NCI-H2029 treated with DMSO at 0.1 percent for 48 hours (cell line): ENCODE measurements at regions not wholly inside any gene's neighbourhood (a gene's known extent, or its start where the extent isn't known, plus 50 kb on each side); places are given as distances from the start of the nearest gene placed in this dataset.

ENCODE experiments used
- DNase-seq: peaks from one replicate; lab custom pipeline; 2025; lab: John Stamatoyannopoulos, UW

DNA sequence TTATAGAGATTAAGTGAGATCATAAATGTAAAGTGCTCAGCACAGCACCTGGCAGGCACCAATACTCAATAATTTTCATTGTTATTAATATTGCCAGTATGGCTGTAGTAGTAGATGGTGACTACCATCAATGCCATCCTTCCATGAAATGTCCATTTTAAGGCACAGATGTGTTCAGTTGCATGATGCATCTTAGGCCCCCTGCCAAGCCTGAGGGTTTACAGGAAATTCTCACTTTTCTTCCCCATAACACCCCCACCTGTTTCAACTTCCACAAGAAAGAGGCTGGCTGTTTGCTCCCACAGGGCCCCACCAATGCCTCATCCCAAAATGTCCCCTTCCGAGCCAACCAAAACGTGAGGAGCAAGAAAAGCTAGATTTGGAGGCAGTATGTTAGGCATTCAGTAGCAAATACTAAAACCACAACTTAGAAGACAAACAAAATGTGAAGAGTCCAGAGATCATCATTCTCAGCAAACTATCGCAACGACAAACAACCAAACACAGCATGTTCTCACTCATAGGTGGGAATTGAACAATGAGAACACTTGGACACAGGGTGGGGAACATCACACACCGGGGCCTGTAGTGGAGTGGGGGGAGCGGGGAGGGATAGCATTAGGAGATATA, 110.6 kb upstream of the NHSL1 start:
- no peak for DNase-seq

GRCh38 chr6:138610816-138611215, 111.5 kb upstream of the NHSL1 start:
- DNase-seq: no peak

DNA sequence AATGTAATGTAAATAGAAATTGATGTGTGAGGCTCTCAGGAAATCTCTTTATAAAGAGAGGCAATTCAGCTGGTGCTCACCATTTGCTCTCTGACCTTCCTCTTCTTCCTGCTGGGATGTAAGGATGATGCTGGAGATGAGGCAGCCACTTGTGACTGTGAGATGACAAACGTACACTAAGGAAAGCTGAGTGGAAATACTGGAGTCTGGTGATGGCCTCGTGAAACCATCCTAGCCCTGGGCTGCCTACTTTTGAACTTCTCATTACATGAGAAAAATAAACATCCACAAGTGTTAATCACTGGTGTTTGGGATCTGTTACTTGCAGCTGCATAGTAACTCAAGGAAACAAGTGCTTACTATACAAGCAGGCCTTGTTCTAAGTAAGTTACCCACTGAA, 114.9 kb upstream of the NHSL1 start:
- DNase-seq: no peak

- DNase-seq: no peak
These were observed 118.9 kb upstream of the NHSL1 start for GRCh38 chr6:138618168-138618567.

DNA sequence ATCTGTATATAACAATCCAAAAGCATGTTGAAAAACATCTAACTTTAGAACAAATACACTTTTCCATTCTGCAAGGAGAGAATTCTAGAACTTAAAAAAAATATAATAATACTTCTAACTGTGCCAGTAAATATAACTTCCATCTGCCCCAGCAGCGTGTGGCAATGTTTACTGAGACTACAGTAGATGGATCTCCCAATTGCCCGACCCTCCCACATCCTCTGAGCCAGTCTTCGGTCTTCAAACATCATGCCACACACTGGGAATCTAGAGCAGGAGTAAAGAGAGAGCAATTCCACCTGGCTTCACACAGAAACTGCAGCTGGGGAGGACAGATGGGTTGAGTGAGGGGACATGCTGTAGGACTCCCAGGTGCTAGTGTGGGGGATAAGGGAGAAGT, 121.3 kb upstream of the NHSL1 start:
- no peak for DNase-seq

GRCh38 chr6:138622967-138623366, 123.7 kb upstream of the NHSL1 start:
- DNase-seq: no peak

GRCh38 chr6:138631566-138631965, 132.3 kb upstream of the NHSL1 start:
- DNase-seq: no peak

GRCh38 chr6:138637822-138638221, 135.7 kb upstream of the CCDC28A start:
- DNase-seq: no peak

GRCh38 chr6:138638604-138639003, 135.0 kb upstream of the CCDC28A start:
- no peak for DNase-seq

DNA sequence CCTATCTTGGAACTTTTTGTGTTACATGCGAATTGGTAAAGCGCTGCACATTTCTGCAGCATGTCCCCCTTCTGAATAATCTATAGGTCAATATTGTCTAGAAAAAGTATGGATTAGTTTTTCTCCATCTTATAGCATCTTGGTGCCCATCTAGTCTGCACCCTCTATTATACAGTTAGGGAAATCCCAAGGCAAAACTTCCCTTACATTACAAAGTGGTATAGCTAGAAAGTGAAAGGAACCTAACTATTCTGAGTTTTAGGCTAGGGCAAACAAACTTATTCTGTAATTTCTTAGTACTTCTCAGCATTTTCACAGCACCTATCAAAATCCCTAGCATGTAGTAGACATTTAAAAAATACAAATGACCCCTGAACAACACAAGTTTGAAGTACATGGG, 133.5 kb upstream of the CCDC28A start:
- no peak for DNase-seq

DNA sequence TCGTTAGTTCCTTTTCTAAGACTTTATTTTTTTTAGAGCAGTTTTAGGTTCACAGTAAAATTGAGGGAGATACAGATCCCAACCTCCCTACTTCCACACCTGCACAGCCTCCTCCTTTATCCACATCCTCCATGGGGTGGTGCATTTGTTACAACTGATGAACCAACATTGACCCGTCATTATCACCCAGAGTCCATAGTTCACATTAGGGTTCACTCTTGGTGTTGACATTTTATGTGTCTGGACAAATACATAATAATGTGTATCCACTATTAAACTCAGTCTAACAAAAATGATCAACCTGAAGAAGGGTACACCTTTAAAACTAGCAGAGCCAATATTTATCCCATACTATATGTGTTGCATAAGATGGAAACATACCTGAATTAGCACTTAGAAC, 130.4 kb upstream of the CCDC28A start:
- no peak for DNase-seq

DNA sequence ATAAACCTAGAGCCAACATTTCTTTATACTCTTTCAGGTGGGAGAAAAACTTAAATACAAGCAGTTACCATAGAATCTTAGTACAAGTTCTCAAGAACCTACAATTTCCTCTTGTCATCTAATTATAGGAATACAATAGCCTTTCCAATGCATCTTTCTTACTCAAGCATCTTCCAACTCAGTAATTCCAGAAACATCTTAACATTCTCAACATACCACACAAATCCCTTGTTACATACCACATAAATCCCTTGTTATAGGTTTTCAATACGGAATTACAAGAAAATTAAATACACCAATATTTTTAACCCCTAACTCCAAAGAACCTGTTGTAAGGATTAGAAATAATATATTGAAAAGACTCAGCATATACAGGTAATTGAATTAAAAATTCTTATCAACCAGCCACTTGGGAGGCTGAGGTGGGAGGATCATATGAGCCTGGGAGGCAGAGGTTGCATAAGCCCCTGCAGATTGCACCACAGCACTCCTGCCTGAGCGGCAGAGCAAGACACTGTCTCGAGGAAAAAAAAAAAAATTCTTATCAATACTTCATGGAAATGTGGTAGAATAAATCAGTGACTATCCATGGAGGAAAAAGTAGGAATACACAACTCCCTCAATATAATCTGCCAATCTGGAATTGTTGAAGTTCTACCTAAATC, 127.5 kb upstream of the CCDC28A start:
- DNase-seq: no peak

DNA sequence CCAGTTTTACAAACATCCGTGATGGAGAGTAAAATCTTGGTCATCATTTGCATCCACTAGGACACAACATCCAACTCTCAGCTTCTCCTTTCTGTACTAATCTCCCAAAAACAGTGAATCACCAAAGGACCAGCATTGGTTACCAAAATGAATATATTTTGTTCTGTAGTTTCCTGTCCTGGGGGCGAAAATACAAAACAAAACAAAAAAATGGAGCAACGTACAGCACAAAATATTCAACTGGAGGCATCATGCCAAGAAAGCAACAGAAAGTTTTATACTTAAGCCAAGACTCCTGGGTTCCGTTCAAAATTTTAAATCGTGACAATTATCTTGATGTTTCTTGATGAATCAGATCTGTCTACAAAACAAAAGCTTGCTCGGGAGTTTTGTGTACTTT, 126.6 kb upstream of the CCDC28A start:
- DNase-seq: no peak

DNA sequence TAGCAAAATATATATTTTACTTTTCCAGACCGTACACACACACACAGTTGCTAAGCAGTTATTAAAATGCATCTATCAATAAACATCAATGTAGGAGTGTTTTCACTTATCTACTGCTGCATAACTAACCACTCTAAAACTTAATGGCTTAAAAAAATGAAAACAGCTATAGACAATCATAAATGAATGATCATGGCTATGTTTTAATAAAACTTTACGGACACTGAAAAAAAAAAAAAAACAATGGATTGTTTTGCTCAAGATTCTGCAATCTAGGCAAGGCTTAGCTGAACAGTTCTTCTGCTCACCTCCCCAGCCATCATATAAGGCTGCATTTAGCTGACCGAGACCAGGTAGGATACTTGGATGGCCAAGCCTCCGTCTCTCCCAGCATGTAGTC, 125.4 kb upstream of the CCDC28A start:
- no peak for DNase-seq

GRCh38 chr6:138651491-138651890, 122.1 kb upstream of the CCDC28A start:
- no peak for DNase-seq

- DNase-seq: no peak
These were observed 120.7 kb upstream of the CCDC28A start for GRCh38 chr6:138652824-138653223.

- DNase-seq: no peak
These were observed 120.1 kb upstream of the CCDC28A start for GRCh38 chr6:138653435-138653834.

DNA sequence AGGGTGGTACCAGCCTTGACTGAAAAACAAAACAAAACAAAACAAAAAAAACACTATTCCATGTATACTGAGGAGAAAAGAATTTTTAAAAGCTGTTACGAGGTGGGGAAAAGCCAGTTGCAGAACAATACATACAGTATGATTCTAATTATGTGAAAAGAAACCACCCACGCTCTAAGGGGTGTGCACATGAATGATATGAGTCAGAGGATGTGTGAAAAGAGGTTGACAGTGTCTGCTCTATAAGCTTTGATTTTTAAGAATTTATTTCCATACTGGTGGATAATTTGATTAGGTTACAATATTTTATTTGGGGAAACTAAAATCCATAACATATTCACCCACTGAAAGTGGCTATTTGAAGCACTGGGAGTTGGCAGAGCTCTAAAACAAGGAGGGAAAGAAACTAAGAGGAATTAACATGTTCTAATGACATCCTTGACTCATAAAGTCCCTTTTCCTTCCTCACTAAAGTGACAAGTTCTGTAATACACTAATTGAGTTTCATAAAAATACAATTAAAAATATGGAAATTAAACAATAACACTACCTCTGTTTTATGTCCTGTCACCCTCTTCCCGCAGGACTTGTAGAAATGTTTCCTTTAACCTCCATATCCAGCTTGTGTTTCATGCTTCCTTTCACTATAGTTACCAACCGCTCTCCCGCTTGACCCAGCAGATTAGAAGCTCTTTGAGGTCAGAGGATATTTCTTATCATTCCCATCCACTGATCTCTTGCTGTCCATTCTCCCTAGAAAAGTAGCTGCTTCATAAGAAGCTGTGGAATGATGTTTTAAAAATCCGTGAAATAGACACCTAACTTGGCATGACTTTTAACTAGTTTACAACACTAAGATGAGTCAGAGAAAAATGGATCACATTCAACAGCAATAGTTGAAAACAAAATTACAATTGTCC, 118.6 kb upstream of the CCDC28A start:
- DNase-seq: no peak

DNA sequence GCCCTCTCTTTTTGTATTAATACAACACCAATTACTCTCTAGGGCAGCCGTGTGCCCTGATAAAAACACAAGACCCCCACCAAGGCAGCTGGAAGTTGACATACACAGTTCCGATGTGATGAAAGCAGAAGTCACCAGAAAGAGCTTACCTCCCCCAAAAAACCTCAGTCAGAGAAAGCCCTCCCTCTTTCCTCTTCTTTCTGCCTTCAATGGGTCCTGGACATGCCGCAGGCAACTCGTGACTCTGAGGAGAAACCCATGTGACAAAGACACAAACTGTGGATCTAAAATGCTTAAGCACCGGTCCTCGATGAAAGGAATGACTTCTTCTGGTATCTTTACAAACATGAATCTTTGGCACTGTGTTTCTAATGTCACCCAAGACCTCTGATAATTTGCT, 117.7 kb upstream of the CCDC28A start:
- DNase-seq: no peak

DNA sequence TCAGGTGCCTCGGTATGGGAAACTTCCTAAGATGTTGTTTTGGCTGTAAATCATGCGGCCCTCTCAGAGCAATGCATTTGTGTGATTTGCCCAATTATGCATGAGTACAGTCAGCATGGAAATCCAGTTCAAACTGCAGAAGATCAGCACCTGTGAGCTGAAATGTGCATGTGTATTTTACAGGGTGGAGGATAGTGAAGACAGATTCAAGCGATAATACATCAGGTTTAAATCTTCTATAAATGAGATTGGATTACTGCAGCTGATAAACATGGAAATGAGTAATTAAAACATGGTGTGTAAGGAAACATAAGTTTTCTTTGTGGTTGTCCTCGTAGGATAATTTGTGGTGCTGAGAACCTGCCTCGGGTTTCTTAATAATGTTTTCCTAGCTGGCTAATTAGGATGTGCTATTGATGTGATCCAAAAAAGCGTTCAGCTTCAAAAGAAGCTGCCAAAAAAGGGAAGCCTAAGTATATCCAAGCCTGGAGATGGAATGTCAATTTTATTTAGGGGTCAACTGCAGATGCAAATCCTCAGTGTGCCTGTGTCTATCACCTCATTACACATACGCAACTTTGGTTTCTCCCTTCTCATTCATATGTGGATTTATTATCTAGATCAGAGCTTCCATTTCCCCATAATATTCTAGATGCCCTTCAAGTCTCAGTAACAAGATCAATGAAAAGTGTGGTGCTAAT, 117.1 kb upstream of the CCDC28A start:
- DNase-seq: no peak

DNA sequence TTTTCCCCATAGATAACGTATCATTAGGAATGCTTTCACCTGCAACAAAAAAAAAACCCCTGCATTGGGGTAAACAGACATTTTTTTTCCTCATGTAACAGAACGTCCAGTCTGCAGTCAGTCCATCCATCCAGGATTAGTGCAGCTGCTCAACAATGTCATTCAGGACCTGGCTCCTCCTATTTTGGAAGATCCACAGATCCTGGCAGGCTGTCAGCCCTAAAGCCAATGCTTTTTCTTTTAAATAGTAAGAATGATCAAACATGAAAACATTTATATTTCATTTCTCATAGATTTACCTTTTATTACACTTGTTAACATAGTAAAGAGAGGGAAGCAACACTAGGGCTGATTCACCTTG, 116.5 kb upstream of the CCDC28A start:
- no peak for DNase-seq

DNA sequence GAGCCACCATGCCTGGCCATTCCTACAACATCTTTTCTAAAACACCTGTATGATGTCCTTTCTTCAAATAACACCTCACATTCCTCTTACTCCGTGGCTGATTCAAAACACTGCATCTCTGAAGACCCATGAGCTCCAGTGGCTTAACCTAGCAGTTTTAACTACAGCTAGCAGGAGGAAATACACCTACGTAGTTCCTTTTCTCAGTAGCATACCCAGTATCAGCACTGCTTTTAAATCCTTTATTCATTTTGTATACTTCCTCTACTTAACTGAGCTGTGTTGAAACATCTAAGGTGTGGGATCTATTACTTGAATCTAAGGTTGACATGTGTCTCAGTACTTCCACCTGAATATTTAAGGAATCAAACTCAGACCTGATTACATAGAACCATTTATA, 113.6 kb upstream of the CCDC28A start:
- DNase-seq: no peak

DNA sequence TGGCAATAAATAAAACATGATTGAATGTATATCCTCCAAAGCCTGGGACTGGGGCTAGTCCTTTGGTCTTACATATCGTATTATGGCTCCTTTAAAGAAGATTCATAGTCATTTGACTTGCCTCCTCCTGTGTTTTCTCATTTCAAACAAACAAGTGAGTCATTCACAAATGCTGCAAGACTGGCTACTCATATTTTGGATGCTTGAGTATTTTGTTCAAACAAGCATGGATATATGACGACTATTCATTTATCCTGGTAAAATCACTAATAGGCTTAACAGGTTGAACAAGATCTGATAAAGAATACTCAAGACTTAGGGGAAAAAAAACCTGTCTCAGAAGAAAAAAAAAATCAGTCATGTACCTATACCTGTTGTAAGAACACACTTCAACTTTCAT, 111.1 kb upstream of the CCDC28A start:
- no peak for DNase-seq
